ENCODE measurements at regions not wholly inside any gene's neighbourhood (a gene's known extent, or its start where the extent isn't known, plus 50 kb on each side); places are given as distances from the start of the nearest gene placed in this dataset.

GRCh38 chr6:139926711-139927110 is 552.3 kb upstream of the CITED2 start:
- no peak for ATAC-seq (ENCODE audit: low read depth)
- H3K27ac Mint-ChIP-seq, result no peak overlapping the region

DNA sequence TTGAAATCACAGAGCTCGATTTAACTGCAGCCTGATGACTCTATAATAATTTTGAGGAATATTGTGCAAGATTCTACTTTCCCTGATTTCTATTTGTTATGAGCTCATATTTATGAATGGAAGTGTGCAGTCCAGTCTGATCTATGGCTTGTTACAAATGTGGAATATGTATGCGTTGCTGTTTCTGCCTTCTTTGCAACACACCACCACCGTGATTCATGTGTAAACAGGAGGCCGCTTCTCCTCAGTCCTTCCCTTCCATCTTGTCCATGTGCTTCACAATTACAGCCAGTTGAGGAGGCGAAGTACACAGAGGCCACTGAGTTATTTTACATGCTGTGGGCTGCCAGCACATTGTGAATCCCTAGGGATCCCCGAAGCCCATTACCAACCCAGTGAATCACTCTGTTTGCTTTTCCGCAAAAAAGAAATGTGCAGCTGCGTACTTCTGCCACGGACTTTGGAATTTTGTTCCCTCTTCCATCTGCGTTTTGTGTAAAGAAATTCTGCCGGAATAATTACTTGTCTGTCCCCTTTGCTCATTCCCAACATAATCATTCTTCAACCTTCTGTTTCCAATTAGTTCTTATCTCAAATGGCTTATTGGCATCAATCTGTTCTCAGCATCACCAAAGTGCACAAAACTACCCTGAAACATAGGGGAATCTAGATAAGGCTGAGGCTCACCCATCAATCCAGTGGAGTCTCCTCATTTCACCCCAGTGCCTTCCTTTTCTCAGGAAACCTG is 551.6 kb upstream of the CITED2 start:
- Mint-ChIP-seq H3K4me1 (no peaks in the 10 kb centered on the region), H3K9me3 (no peaks in the 10 kb centered on the region), H3K4me3 (no peak overlapping the region), H3K27ac (no peak overlapping the region), H3K36me3 (ENCODE audit: low read depth) (no peaks in the 10 kb centered on the region), H3K27me3 (no peaks in the 10 kb centered on the region)
- CTCF ChIA-PET, result no interaction called here
- intact Hi-C loops (cut with micrococcal nuclease), result no loop called here
- POLR2A ChIA-PET, result no interaction called here
- no peak for DNase-seq
- no peak for TF ChIP-seq CTCF (IDR thresholded peaks at IDR 0.05)
- no peak for ATAC-seq (ENCODE audit: low read depth)

More at GRCh38 chr6:139926711-139927110, 552.3 kb upstream of the CITED2 start:
- no peak overlapping the region for H3K4me3 Mint-ChIP-seq
- no peaks in the 10 kb centered on the region for H3K27me3 Mint-ChIP-seq
- intact Hi-C loops (cut with micrococcal nuclease), result loop anchor here (1.0 kb wide), 1 partner anchor 557 kb away; no protein-coding TSS in a partner anchor
- H3K9me3 Mint-ChIP-seq, result no peaks in the 10 kb centered on the region
- no peak for TF ChIP-seq CTCF (IDR thresholded peaks at IDR 0.05)
- H3K4me1 Mint-ChIP-seq, result no peaks in the 10 kb centered on the region
- ChIA-PET POLR2A (no interaction called here), CTCF (no interaction called here)
- no peaks in the 10 kb centered on the region for H3K36me3 Mint-ChIP-seq (ENCODE audit: low read depth)
- DNase-seq, result no peak

DNA sequence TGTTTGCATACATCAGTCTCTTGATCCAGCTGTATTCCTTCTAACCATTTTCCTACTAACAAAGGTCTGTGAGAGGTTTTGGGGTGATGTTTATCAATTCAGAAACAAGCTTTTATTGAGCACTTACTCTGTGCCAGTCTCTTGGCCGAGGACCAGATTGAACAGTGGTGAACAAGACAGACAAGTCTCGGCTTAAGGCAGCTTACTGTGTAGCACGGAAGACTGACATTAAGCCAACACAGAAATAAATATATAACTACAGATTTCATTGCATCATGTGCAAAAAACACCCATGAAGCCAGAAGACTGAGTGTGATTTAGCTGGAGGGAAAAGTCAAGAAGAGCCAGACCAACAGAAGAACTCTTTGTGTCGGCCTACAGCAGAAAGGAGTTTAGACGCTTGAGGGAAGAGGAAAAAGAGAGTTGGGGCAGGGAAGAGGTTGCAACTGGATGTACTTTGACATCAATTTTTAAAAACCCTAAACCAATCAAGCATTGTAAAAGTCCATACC is 549.6 kb upstream of the CITED2 start:
- H3K9me3 Mint-ChIP-seq, result no peaks in the 10 kb centered on the region
- ChIA-PET POLR2A (no interaction called here), CTCF (interaction anchor here (0.9 to 1.6 kb wide), 2 partner anchors 39 to 554 kb away, joined by 3 read pairs; no protein-coding TSS in a partner anchor)
- intact Hi-C loops (cut with micrococcal nuclease), result no loop called here
- H3K27ac Mint-ChIP-seq, result no peak overlapping the region
- no peak for ATAC-seq (ENCODE audit: low read depth)
- no peak for DNase-seq
- TF ChIP-seq CTCF (IDR thresholded peaks at IDR 0.05), result no peak
- H3K36me3 Mint-ChIP-seq (ENCODE audit: low read depth), result no peaks in the 10 kb centered on the region
- H3K4me1 Mint-ChIP-seq, result peaks cover 16% of the 10 kb centered on the region
- H3K4me3 Mint-ChIP-seq, result no peak overlapping the region
- H3K27me3 Mint-ChIP-seq, result no peaks in the 10 kb centered on the region

GRCh38 chr6:139922236-139922635 is 547.8 kb upstream of the CITED2 start:
- no peak for DNase-seq
- Mint-ChIP-seq H3K4me3 (no peak overlapping the region), H3K27ac (no peak overlapping the region), H3K36me3 (ENCODE audit: low read depth) (no peaks in the 10 kb centered on the region), H3K4me1 (peaks cover 20% of the 10 kb centered on the region), H3K9me3 (no peaks in the 10 kb centered on the region), H3K27me3 (no peaks in the 10 kb centered on the region)
- no peak for ATAC-seq (ENCODE audit: low read depth)
- no peak for TF ChIP-seq CTCF (IDR thresholded peaks at IDR 0.05)
- intact Hi-C loops (cut with micrococcal nuclease), result no loop called here
- POLR2A ChIA-PET, result no interaction called here
- CTCF ChIA-PET, result interaction anchor here (1.3 kb wide), 1 partner anchor 703 kb away, joined by 3 read pairs; no protein-coding TSS in a partner anchor

GRCh38 chr6:139920776-139921100 is 546.3 kb upstream of the CITED2 start:
- Mint-ChIP-seq H3K9me3 (no peaks in the 10 kb centered on the region), H3K4me3 (no peak overlapping the region), H3K27ac (no peak overlapping the region), H3K36me3 (ENCODE audit: low read depth) (no peaks in the 10 kb centered on the region), H3K27me3 (no peaks in the 10 kb centered on the region), H3K4me1 (peaks cover 20% of the 10 kb centered on the region)
- DNase-seq (no peak), ATAC-seq (ENCODE audit: low read depth) (no peak)
- ChIA-PET POLR2A (no interaction called here), CTCF (no interaction called here)
- intact Hi-C loops (cut with micrococcal nuclease), result no loop called here
- TF ChIP-seq CTCF (IDR thresholded peaks at IDR 0.05), result no peak
